ENCODE measurements at regions not wholly inside any gene's neighbourhood (a gene's known extent, or its start where the extent isn't known, plus 50 kb on each side); places are given as distances from the start of the nearest gene placed in this dataset.
"Not testable (repeated sequence)": the region's sequence is repeated elsewhere in the genome, so short reads cannot be mapped to it uniquely, and the experiment has no call there.

- no peak for DNase-seq
Observed at GRCh38 chr2:236348279-236348678, 84.1 kb upstream of the ASB18 start.

GRCh38 chr2:236348976-236349375 is 84.8 kb upstream of the ASB18 start:
- DNase-seq = no peak

- no peak for DNase-seq
Observed at GRCh38 chr2:236350426-236350825, 86.2 kb upstream of the ASB18 start.

- no peak for DNase-seq
Observed at GRCh38 chr2:236351966-236352525, 87.8 kb upstream of the ASB18 start.

- DNase-seq = peak; percentile 47
Observed at GRCh38 chr2:236352761-236353593, 88.8 kb upstream of the ASB18 start.

GRCh38 chr2:236353594-236353942 is 89.4 kb upstream of the ASB18 start:
- no peak for DNase-seq

- no peak for DNase-seq
Observed at GRCh38 chr2:236354056-236354940, 90.1 kb upstream of the ASB18 start.

- no peak for DNase-seq
Observed at GRCh38 chr2:236354973-236355595, 90.9 kb upstream of the ASB18 start.

GRCh38 chr2:236355911-236356310 is 91.7 kb upstream of the ASB18 start:
- no peak for DNase-seq

- not testable (repeated sequence) for DNase-seq
Observed at GRCh38 chr2:236356321-236356720, 92.1 kb upstream of the ASB18 start.

GRCh38 chr2:236358482-236358881 is 94.3 kb upstream of the ASB18 start:
- not testable (repeated sequence) for DNase-seq

- no peak for DNase-seq
Observed at GRCh38 chr2:236359426-236360045, 95.3 kb upstream of the ASB18 start.

- peak; percentile 41 for DNase-seq
Observed at GRCh38 chr2:236360496-236360895, 96.3 kb upstream of the ASB18 start.

- no peak for DNase-seq
Observed at GRCh38 chr2:236363711-236364277, 99.6 kb upstream of the ASB18 start.

- DNase-seq = no peak
Observed at GRCh38 chr2:236365258-236366048, 101.2 kb upstream of the ASB18 start.

- DNase-seq = no peak
Observed at GRCh38 chr2:236366049-236366387, 101.8 kb upstream of the ASB18 start.

- DNase-seq = no peak
Observed at GRCh38 chr2:236366397-236366796, 102.2 kb upstream of the ASB18 start.

GRCh38 chr2:236367506-236368289 is 103.5 kb upstream of the ASB18 start:
- no peak for DNase-seq

- peak; percentile 41 for DNase-seq
Observed at GRCh38 chr2:236369661-236370062, 105.5 kb upstream of the ASB18 start.

- DNase-seq = no peak
Observed at GRCh38 chr2:236370847-236371409, 106.7 kb upstream of the ASB18 start.

Data from midbrain (tissue), 1 donor.